ENCODE measurements at regions not wholly inside any gene's neighbourhood (a gene's known extent, or its start where the extent isn't known, plus 50 kb on each side); places are given as distances from the start of the nearest gene placed in this dataset.
A peak's percentile ranks its signal among the peaks of the same experiment; 100 is the strongest.

- no peak for DNase-seq (ENCODE audit: low spot score)
These were observed 851.6 kb downstream of the CENPC start for GRCh38 chr4:66693694-66694093.

DNA sequence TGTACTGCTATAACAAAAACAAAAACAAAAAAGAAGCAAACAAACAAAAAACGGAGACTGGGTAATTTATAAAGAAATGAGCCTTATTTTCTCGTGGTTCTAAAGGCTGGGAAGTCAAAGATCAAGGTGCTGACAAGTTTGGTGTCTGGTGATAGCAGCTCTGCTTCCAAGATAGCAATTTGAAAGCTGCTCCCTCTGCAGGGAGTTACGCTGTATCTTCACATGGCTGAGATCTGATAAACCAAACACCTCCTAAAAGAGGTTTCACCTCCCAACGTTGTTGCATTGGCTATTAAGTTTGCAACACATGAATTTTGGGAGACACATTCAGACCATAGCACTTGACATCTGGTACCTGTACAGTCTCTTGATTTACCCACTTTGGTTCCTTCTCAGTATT lies 854.2 kb downstream of the CENPC start:
- DNase-seq (ENCODE audit: low spot score): no peak

DNA sequence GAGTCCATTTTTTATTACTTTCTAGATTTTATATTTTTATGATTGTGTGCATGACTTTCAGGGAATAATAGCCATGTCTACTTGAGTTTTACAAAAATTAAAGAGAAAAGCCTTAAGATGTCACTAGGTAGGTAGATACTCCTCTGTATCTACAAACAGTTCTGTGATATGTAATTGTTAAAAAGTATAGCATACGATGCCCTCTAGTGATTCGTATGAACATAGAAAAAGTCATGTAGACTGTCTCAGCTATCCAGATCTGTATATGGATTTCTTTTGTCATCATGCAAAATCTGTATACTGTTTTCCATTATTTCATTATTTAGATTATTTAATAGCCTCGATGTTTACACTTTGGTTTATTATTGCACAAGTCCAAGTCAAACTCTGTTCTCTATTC lies 856.6 kb downstream of the CENPC start:
- DNase-seq (ENCODE audit: low spot score): peak; percentile 19

GRCh38 chr4:66687459-66687858 lies 857.8 kb downstream of the CENPC start:
- DNase-seq (ENCODE audit: low spot score): no peak

DNA sequence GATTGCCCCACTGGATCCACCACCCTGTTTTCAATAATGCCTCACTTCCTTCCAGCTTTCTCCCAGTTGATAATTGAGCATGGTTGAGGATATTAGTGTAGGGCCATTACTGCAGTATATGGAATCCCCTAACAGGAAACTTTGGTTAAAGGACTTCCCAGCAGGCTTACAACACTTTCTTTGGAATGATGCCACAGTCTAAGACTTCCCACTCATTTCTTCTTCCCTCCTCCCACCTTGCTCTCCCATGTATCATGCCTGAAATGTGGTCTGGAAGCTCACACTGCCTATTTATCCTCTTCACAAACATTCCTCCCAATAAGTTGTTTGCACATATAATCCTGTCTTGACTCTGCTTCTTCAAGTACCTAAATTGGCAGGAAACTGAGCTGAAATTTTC lies 863.3 kb downstream of the CENPC start:
- no peak for DNase-seq (ENCODE audit: low spot score)

DNA sequence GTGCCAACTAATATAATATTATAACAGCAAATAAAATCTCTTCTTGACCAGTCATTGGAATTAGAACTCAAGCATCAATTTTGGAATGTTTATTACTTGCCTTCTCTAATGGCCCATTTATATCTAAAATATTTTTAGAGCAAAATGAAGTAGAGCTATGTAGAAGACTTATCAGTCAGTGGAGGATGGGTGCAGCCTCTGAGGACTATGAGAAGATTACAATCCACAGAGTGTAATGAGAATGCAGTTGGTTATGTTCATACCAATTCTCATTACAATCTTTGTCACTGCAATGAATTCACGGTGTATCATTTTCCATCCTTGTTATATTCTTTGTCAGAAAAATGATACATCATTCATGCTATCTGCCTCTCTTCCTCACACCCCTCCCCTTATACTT lies 878.1 kb downstream of the CENPC start:
- DNase-seq (ENCODE audit: low spot score): no peak

DNA sequence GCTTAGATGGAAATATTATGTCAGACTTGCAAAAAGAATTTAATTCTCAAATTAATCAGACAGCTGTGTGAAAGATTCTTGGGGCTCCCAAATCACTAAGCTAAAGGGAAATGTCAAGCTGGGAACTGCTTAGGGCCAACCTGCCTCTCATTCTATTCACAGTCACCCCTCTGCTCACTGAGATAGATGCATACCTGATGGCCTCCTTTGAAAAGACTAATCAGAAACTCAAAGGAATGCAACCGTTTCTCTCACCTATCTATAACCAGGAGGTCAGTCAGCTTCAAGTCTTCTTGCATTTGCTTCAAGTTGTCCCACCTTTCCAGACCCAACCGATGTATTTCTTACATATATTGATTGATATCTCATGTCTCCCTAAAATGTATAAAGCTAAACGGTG lies 882.7 kb downstream of the CENPC start:
- no peak for DNase-seq (ENCODE audit: low spot score)

- no peak for DNase-seq (ENCODE audit: low spot score)
These were observed 886.5 kb downstream of the CENPC start for GRCh38 chr4:66658809-66659208.

GRCh38 chr4:66655505-66655904 lies 889.8 kb downstream of the CENPC start:
- DNase-seq (ENCODE audit: low spot score): no peak

DNA sequence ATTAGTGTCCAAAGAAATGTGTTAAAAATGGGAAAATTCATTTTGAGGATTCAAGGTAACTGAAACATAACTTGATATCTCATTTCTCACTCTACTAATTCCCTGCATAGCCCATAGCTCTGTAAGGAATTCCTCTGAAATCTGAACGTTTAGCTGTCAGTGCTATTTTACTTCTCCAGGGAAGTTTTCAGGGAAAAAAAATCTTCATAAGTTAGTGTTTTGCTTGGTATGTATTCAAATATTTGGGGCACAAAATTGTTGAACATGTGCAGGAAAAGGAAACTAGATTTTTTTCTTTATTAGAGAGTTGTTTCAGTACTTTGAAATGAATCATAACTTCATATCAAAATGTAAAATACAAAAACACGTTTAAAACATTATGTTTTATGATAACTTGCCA lies 891.4 kb downstream of the CENPC start:
- DNase-seq (ENCODE audit: low spot score): no peak

GRCh38 chr4:66649236-66649635 lies 896.1 kb downstream of the CENPC start:
- no peak for DNase-seq (ENCODE audit: low spot score)

GRCh38 chr4:66647926-66648325 lies 897.4 kb downstream of the CENPC start:
- DNase-seq (ENCODE audit: low spot score): no peak

DNA sequence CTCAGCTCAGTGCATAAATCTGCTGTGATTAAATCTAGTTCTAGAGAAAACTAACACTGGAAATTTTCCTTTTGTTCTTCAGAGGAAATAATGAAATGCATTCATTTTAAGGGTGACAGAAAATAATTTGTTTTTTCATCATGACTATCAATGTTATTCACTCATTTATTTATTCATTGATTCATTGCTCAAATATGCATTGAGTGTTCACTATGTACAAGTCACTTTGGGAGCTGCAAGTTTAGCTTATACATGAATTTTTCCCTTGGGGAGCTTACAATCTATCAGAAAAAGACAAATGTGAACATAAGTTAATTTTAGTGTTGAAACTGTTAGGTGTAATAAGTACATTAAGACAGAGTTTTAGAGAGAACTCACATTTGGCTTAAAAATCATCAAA lies 897.8 kb downstream of the CENPC start:
- DNase-seq (ENCODE audit: low spot score): no peak

GRCh38 chr4:66640233-66640990 lies 904.9 kb downstream of the CENPC start:
- no peak for DNase-seq (ENCODE audit: low spot score)

GRCh38 chr4:66639361-66639760 lies 905.9 kb downstream of the CENPC start:
- no peak for DNase-seq (ENCODE audit: low spot score)

- DNase-seq (ENCODE audit: low spot score): no peak
These were observed 909.0 kb downstream of the CENPC start for GRCh38 chr4:66636349-66636748.

GRCh38 chr4:66633477-66633876 lies 911.8 kb downstream of the CENPC start:
- no peak for DNase-seq (ENCODE audit: low spot score)

- no peak for DNase-seq (ENCODE audit: low spot score)
These were observed 915.4 kb downstream of the CENPC start for GRCh38 chr4:66629927-66630326.

- no peak for DNase-seq (ENCODE audit: low spot score)
These were observed 917.2 kb downstream of the CENPC start for GRCh38 chr4:66628146-66628545.

DNA sequence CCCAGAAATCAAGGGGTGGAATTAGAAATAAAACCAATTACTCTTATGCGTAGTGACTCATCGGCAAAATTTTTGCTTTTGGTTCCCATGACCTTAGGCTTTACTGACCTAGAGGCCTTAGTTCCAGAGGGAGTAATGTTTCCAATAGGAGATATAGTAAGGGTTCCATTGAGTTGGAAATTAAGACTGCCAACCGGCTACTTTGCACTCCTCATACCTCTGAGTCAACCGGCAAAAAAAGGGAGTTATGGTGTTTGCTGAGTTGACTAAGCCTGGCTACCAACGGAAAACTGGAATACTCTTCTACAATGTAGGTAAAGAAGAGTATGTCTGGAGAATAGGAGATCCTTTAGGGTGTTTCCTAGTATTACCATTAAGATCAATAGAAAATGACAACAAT lies 919.8 kb downstream of the CENPC start:
- DNase-seq (ENCODE audit: low spot score): no peak

- DNase-seq (ENCODE audit: low spot score): no peak
These were observed 931.7 kb downstream of the CENPC start for GRCh38 chr4:66613591-66613990.

- no peak for DNase-seq (ENCODE audit: low spot score)
These were observed 936.3 kb downstream of the CENPC start for GRCh38 chr4:66609014-66609413.

DNA sequence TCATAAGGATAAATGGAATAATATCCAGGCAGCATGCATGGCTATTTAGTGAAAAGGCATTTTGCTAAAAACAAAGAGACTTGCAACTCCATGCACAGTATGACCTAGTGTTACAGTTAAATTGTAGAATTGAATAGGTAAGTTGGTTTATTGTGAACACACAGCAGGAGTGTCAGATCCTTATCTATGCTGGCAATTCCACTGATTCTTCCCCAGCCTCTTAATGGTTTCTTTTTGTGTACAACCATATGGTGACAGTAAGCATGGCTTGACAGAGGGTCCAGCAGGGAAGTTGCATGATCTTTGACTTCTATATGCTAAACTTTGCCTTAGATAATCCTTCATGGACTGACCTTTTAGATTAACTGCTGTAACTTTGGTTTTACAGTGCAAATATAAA lies 936.6 kb upstream of the EPHA5 start:
- DNase-seq (ENCODE audit: low spot score): no peak

DNA sequence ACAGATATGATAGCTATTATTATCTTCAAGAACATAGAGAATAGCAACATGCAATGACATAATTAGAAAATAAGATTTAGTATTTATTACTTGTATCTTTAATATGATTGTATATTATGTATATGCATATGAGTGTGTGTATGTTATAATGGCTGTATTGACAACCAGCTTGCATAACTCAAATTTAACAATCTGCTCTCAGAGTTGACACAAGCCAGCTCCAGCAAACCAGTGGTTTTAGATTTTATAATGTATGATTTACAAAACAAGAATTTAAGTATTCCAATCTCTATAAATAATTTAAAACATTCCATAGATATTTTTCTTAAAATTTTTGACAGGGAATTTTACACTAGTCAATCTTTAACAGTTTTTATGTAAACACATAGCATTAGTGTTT lies 935.9 kb upstream of the EPHA5 start:
- no peak for DNase-seq (ENCODE audit: low spot score)

DNA sequence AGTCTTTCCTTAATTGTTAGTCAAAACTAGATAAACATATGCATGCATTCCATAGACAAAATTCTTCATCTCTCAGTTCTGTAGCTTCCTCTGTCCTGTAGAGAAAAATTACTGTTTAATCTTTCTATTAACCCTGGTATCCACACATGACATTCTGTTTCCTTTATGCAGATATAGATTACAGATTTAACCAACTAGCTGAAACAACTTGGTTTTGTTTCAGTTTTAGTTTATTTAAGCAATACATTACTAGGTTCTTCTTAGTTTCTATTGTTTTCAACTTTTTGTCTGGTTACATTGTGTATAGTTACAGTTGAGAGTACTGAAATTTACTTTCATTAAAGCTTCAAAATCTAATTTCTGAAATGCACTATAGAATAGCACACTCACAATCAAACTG lies 933.9 kb upstream of the EPHA5 start:
- no peak for DNase-seq (ENCODE audit: low spot score)
